ENCODE measurements at regions not wholly inside any gene's neighbourhood (a gene's known extent, or its start where the extent isn't known, plus 50 kb on each side); places are given as distances from the start of the nearest gene placed in this dataset.

- no peak for ATAC-seq (replicated peaks)
Observed at GRCh38 chr1:60994828-60995492, 87.4 kb upstream of the NFIA start.

DNA sequence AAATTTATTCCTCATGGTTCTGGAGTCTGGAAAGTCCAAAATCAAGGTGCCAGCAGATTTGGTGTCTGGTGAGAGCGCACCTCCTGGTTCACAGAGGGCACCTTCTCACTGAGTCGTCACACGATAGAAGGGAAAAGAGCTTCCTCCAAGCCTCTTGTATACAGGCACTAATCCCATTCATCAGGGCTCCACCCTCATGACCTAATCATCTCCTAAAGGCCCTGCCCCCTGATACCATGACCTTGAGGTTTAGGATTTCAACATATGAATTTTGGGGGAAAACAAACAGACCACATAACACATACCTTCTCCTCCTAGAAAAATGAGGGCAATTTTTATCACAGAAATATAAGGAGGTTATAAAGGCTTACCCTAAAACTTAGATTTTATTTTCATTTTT is 88.0 kb upstream of the NFIA start:
- no peaks in the 10 kb centered on the region for H3K4me1 Mint-ChIP-seq (ENCODE audit: low read depth in 2 of 2)
- no peak overlapping the region for H3K4me3 Mint-ChIP-seq
- ATAC-seq (replicated peaks): no peak
- H3K9me3 Mint-ChIP-seq: no peaks in the 10 kb centered on the region
- peaks cover 9 to 14% of the 10 kb centered on the region in 2 donors for H3K27me3 Mint-ChIP-seq
- DNase-seq: no peak
- no peak overlapping the region for H3K27ac Mint-ChIP-seq
- H3K36me3 Mint-ChIP-seq (ENCODE audit: insufficient read depth): no peaks in the 10 kb centered on the region

More at GRCh38 chr1:60994828-60995492, 87.4 kb upstream of the NFIA start:
- no peaks in the 10 kb centered on the region for H3K9me3 Mint-ChIP-seq
- H3K27me3 Mint-ChIP-seq: peaks cover 9 to 14% of the 10 kb centered on the region in 2 donors
- no peak for DNase-seq
- H3K27ac Mint-ChIP-seq: no peak overlapping the region
- H3K4me3 Mint-ChIP-seq: no peak overlapping the region
- no peaks in the 10 kb centered on the region for H3K36me3 Mint-ChIP-seq (ENCODE audit: insufficient read depth)
- no peaks in the 10 kb centered on the region for H3K4me1 Mint-ChIP-seq (ENCODE audit: low read depth in 2 of 2)

- no peak for DNase-seq
- no peaks in the 10 kb centered on the region for H3K9me3 Mint-ChIP-seq
- H3K4me3 Mint-ChIP-seq: no peak overlapping the region
- no peaks in the 10 kb centered on the region for H3K4me1 Mint-ChIP-seq (ENCODE audit: low read depth in 2 of 2)
- H3K36me3 Mint-ChIP-seq (ENCODE audit: insufficient read depth): no peaks in the 10 kb centered on the region
- H3K27me3 Mint-ChIP-seq: peaks cover 9 to 14% of the 10 kb centered on the region in 2 donors
- H3K27ac Mint-ChIP-seq: no peak overlapping the region
- no peak for ATAC-seq (replicated peaks)
Observed at GRCh38 chr1:60992165-60992564, 90.2 kb upstream of the NFIA start.

GRCh38 chr1:60990714-60991090 is 91.7 kb upstream of the NFIA start:
- Mint-ChIP-seq H3K27me3 (peaks cover 9 to 14% of the 10 kb centered on the region in 2 donors), H3K9me3 (no peaks in the 10 kb centered on the region), H3K4me3 (no peak overlapping the region), H3K27ac (no peak overlapping the region), H3K4me1 (ENCODE audit: low read depth in 2 of 2) (no peaks in the 10 kb centered on the region), H3K36me3 (ENCODE audit: insufficient read depth) (no peaks in the 10 kb centered on the region)
- no peak for ATAC-seq (replicated peaks)
- DNase-seq: no peak

- ATAC-seq (replicated peaks) (no peak), DNase-seq (no peak)
- Mint-ChIP-seq H3K4me1 (ENCODE audit: low read depth in 2 of 2) (no peaks in the 10 kb centered on the region), H3K27ac (no peak overlapping the region), H3K36me3 (ENCODE audit: insufficient read depth) (no peaks in the 10 kb centered on the region), H3K4me3 (no peak overlapping the region), H3K9me3 (no peaks in the 10 kb centered on the region), H3K27me3 (peaks cover 9 to 14% of the 10 kb centered on the region in 2 donors)
Observed at GRCh38 chr1:60989749-60990713, 92.3 kb upstream of the NFIA start.

DNA sequence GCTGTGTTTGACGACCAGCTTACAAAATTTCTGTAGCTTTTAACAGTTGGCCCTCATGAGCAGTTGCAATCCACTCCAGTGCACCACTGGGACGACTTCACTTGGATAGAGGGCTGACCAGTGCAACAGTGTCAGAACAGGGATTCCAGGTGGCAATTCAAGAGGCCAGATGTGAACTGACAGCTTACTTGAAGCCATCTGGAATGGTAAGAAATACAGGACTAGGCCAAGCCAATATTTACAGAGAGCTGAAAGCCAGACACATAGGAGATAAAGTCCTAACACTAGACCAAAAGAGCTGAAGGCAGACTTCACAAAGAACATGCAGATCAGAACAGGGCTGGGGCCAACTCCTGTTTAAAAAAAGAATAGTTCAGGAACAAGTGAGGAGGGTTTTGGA is 93.5 kb upstream of the NFIA start:
- H3K27me3 Mint-ChIP-seq: peaks cover 9 to 10% of the 10 kb centered on the region in 2 donors
- H3K36me3 Mint-ChIP-seq (ENCODE audit: insufficient read depth): no peaks in the 10 kb centered on the region
- no peak overlapping the region for H3K27ac Mint-ChIP-seq
- DNase-seq: no peak
- H3K4me3 Mint-ChIP-seq: no peak overlapping the region
- H3K9me3 Mint-ChIP-seq: no peaks in the 10 kb centered on the region
- ATAC-seq (replicated peaks): no peak
- no peaks in the 10 kb centered on the region for H3K4me1 Mint-ChIP-seq (ENCODE audit: low read depth in 2 of 2)

- H3K4me3 Mint-ChIP-seq: no peak overlapping the region
- ATAC-seq (replicated peaks): no peak
- no peaks in the 10 kb centered on the region for H3K36me3 Mint-ChIP-seq (ENCODE audit: insufficient read depth)
Observed at GRCh38 chr1:60987904-60988303, 94.5 kb upstream of the NFIA start.

GRCh38 chr1:60984062-60984799 is 98.1 kb upstream of the NFIA start:
- no peaks in the 10 kb centered on the region for H3K36me3 Mint-ChIP-seq (ENCODE audit: insufficient read depth)
- no peak overlapping the region for H3K27ac Mint-ChIP-seq
- H3K27me3 Mint-ChIP-seq: no peaks in the 10 kb centered on the region
- DNase-seq: no peak
- H3K9me3 Mint-ChIP-seq: no peaks in the 10 kb centered on the region
- no peak for ATAC-seq (replicated peaks)
- H3K4me1 Mint-ChIP-seq (ENCODE audit: low read depth in 2 of 2): no peaks in the 10 kb centered on the region
- H3K4me3 Mint-ChIP-seq: no peak overlapping the region

More at GRCh38 chr1:60987904-60988303, 94.5 kb upstream of the NFIA start:
- Mint-ChIP-seq H3K27ac (no peak overlapping the region), H3K9me3 (no peaks in the 10 kb centered on the region), H3K4me1 (ENCODE audit: low read depth in 2 of 2) (no peaks in the 10 kb centered on the region), H3K27me3 (peaks cover 0 to 7% of the 10 kb centered on the region in 2 donors)
- DNase-seq: no peak

DNA sequence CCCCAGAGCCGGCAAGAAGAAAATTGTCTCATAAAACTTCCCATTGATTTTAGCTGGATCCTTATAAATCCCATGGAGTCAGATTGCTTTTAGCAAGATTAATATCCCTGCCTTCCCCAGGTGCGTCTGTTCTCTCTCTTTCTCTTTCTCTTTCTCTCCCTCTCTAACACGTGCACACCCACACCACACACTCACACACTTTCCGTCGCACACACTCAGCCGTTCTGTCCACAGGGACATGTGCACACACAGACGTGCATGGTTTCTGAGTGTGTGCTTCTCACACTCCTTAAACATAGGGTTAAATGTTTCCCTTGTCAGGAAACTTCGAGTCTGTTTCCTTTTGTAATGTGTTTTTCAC is 98.7 kb upstream of the NFIA start:
- Mint-ChIP-seq H3K4me3 (no peak overlapping the region), H3K4me1 (ENCODE audit: low read depth in 2 of 2) (no peaks in the 10 kb centered on the region), H3K27me3 (no peaks in the 10 kb centered on the region), H3K27ac (no peak overlapping the region), H3K9me3 (no peaks in the 10 kb centered on the region), H3K36me3 (ENCODE audit: insufficient read depth) (no peaks in the 10 kb centered on the region)
- no peak for DNase-seq
- ATAC-seq (replicated peaks): no peak

GRCh38 chr1:60982539-60982938 is 99.8 kb upstream of the NFIA start:
- peaks cover 0 to 2% of the 10 kb centered on the region in 2 donors for H3K4me1 Mint-ChIP-seq (ENCODE audit: low read depth in 2 of 2)
- ATAC-seq (replicated peaks): no peak
- no peaks in the 10 kb centered on the region for H3K9me3 Mint-ChIP-seq
- no peaks in the 10 kb centered on the region for H3K36me3 Mint-ChIP-seq (ENCODE audit: insufficient read depth)
- no peaks in the 10 kb centered on the region for H3K27me3 Mint-ChIP-seq
- DNase-seq: no peak
- H3K27ac Mint-ChIP-seq: no peak overlapping the region
- no peak overlapping the region for H3K4me3 Mint-ChIP-seq

- no peak overlapping the region for H3K27ac Mint-ChIP-seq
- peaks cover 0 to 2% of the 10 kb centered on the region in 2 donors for H3K4me1 Mint-ChIP-seq (ENCODE audit: low read depth in 2 of 2)
- H3K36me3 Mint-ChIP-seq (ENCODE audit: insufficient read depth): no peaks in the 10 kb centered on the region
- no peaks in the 10 kb centered on the region for H3K27me3 Mint-ChIP-seq
- ATAC-seq (replicated peaks) (no peak), DNase-seq (no peak)
- H3K4me3 Mint-ChIP-seq: no peak overlapping the region
- H3K9me3 Mint-ChIP-seq: no peaks in the 10 kb centered on the region
Observed at GRCh38 chr1:60981357-60981756, 101.0 kb upstream of the NFIA start.

DNA sequence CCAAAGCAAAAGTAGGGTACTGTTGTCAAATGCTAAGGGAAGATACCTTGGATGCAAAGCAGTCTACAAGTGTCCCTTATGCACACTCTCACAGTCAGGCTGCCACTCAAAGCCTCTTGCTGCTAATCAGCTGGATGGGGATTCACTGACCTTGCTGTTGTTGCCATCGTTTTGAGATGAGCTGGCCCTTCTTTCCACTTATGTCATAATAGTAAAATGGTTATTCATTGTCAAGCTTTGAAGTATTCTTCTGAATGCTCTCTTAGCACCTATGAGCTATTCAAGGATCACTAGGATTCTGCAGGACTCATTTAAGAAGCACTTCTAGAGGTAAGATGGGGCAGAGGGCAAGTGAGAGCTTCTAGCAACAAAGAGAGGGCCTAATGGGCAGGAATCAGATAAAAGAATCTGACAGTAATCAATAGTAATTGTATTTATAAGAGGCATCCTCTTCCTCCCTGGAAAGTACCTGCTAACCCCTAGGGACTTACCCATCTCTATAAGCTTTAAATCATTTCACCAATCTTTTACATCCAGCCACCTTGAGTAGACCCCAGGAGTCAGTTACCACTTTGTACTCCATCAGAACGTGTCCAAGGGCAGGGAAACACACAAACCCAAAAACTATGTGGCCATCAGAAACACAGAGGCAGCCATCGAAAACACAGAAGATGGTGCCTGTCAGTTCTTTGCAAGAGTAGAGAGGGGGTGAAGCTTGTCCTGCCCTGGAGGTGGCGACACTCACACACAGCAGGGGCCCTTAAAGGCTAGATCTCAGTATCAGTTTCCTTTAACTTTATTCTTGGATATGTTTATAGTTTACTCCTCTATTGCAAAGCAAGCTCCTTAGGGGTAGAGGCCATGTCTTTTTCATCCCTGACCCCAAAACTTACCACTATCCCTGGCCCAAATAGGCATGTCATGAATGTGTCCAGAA is 103.7 kb upstream of the NFIA start:
- no peaks in the 10 kb centered on the region for H3K27me3 Mint-ChIP-seq
- DNase-seq: peak; percentile 18 to 35 (median 24)
- peaks cover under 1% of the 10 kb centered on the region for H3K36me3 Mint-ChIP-seq (ENCODE audit: insufficient read depth)
- H3K4me3 Mint-ChIP-seq: no peak overlapping the region
- no peaks in the 10 kb centered on the region for H3K9me3 Mint-ChIP-seq
- ATAC-seq (replicated peaks): peak; percentile 68
- peaks cover 0 to 2% of the 10 kb centered on the region in 2 donors for H3K4me1 Mint-ChIP-seq (ENCODE audit: low read depth in 2 of 2)
- no peak overlapping the region for H3K27ac Mint-ChIP-seq

DNA sequence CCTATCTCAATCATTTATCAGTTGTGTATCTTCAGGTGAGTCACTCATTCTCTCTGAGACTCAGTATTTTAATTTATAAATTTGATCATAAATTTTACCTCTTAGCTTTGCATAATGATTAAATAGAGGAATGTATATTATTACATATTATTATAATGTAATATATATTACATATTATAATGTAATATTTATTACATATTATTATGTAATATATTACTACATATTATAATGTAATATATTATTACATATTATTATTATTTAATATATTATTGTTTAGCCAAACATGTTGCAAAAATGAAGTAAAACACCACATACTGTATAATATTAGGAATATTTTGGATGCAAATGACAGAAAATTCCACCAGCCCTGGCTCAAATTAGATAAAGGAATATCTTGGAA is 104.7 kb upstream of the NFIA start:
- ATAC-seq (replicated peaks): no peak
- no peak overlapping the region for H3K27ac Mint-ChIP-seq
- H3K36me3 Mint-ChIP-seq (ENCODE audit: insufficient read depth): peaks cover 2% of the 10 kb centered on the region
- peaks cover 0 to 2% of the 10 kb centered on the region in 2 donors for H3K4me1 Mint-ChIP-seq (ENCODE audit: low read depth in 2 of 2)
- H3K9me3 Mint-ChIP-seq: no peaks in the 10 kb centered on the region
- no peaks in the 10 kb centered on the region for H3K27me3 Mint-ChIP-seq
- DNase-seq: no peak
- no peak overlapping the region for H3K4me3 Mint-ChIP-seq
